IPS-NIHi7 (cell line): ENCODE measurements at regions not wholly inside any gene's neighbourhood (a gene's known extent, or its start where the extent isn't known, plus 50 kb on each side); places are given as distances from the start of the nearest gene placed in this dataset.
"Not testable (repeated sequence)": the region's sequence is repeated elsewhere in the genome, so short reads cannot be mapped to it uniquely, and the experiment has no call there.

Experiments
- DNase-seq: peaks from one replicate; pipeline ENCODE4 v3.0.0; 2012; ENCODE audit warnings: mixed read lengths; ENCODE audit errors: extremely low spot score

DNA sequence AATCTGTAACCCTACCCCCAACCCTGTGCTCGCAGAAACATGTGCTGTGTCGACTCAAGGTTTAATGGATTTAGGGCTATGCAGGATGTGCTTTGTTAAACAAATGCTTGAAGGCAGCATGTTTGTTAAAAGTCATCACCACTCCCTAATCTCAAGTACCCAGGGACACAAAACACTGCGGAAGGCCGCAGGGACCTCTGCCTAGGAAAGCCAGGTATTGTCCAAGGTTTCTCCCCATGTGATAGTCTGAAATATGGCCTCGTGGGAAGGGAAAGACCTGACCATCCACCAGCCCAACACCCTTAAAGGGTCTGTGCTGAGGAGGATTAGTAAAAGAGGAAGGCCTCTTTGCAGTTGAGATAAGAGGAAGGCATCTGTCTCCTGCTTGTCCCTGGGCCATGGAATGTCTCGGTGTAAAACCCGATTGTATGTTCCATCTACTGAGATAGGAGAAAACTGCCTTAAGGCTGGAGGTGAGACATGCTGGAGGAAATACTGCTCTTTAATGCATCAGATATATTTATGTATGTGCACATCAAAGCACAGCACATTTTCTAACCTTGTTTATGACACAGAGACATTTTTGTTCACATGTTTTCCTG is 94.4 kb downstream of the LSM3 start:
- not testable (repeated sequence) for DNase-seq

DNA sequence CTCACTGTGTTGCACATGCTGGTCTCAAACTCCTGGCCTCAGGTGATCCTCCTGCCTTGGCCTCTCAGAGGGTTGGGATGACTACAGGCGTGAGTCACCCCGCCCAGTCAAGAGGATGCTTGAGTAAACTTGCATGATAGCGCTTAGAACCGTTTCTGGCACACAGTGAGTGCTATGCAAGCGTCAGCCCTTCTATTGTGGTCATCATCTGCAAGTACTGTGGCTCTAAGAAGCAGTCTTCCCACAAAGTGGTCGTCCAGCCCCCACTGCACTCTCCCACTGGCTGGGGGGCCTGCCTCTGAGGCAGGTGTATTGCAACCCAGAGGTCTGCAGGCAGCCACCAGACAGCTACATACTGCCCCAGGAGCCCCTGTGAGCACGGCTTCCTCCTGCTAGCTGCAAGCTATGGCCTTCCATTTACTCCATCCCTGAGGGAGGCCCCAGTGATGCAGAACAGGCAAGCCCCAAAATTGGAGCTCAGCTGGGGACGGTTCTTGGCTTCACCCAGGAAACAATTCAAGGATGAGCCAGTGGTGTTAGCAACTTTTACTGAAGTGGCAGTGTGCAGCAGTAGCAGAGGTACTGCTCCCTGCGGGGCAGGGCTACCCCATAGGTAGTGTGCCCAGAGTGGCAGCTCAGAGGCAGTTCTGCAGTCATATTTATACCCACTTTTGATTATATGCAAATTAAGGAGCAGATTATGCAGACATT is 95.4 kb downstream of the LSM3 start:
- DNase-seq, result no peak

GRCh38 chr3:14274612-14274936 is 96.0 kb downstream of the LSM3 start:
- DNase-seq, result no peak

GRCh38 chr3:14274999-14275961 is 96.7 kb downstream of the LSM3 start:
- peak; percentile 66 for DNase-seq

DNA sequence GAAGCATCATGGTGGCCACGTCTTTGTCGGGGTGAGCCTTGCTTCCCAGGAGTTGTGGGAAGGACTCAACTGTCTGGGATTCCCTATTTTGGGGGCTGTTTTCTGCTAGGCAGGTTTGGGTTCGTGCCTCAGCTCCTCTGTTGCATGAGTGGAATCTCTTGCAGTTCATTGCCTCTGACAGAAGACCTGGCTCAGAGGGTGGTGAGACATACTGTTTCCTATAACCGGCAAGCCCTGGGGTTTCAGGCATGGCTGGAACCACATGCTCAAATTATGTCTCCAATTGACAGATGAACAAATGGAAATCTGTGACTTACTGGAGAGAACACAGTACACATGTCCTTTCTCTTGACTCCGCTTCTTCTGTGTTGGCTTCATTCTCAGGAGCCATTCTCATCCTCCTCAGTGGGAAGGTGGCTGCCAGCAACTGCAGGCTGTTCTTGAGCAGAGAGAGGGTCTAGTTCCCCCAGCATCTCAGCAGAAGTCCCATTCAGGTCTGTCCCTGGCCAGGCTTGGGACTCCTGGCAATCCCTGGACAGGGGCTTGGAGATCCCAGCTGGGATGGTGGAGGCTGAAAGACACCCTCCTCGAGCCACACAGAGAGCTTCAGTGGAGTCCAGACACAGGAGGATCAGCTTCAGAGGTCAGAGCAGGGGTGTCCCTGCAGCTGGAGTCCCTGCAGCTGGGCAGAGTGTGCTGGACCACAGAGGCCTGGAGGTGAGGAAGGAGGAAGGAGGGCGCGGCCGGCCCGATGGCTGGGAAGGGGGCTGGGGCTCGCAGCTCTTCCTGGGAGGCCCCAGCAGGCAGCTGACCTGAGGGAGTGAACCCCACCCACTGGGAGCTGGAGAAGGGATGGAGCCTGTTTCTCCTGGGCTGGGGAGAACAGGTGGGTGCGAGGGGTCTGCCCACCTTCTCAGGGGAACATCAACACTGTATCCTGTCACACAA is 97.6 kb downstream of the LSM3 start:
- no peak for DNase-seq

DNA sequence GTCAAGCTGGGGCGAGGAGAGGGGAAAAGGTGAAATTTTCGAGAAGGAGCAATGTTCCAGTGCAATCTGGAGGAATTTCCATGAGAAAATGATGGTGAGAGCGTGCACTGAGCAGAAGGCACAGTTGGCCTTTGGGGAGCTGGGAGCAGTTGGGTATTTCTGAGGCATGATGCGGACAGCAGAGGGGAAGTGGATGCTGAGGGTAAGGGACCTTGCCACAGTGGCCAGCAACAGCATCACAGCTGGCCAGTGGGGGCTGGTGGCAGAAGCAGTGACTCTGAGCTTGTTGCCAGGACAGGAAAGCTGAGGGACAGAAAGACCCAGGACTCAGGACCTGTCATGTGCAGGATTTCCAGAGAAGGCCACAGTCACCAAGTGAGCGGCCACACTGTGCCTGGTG is 98.9 kb downstream of the LSM3 start:
- no peak for DNase-seq

- DNase-seq, result no peak
Measured at GRCh38 chr3:14278265-14278798, 99.7 kb downstream of the LSM3 start.

DNA sequence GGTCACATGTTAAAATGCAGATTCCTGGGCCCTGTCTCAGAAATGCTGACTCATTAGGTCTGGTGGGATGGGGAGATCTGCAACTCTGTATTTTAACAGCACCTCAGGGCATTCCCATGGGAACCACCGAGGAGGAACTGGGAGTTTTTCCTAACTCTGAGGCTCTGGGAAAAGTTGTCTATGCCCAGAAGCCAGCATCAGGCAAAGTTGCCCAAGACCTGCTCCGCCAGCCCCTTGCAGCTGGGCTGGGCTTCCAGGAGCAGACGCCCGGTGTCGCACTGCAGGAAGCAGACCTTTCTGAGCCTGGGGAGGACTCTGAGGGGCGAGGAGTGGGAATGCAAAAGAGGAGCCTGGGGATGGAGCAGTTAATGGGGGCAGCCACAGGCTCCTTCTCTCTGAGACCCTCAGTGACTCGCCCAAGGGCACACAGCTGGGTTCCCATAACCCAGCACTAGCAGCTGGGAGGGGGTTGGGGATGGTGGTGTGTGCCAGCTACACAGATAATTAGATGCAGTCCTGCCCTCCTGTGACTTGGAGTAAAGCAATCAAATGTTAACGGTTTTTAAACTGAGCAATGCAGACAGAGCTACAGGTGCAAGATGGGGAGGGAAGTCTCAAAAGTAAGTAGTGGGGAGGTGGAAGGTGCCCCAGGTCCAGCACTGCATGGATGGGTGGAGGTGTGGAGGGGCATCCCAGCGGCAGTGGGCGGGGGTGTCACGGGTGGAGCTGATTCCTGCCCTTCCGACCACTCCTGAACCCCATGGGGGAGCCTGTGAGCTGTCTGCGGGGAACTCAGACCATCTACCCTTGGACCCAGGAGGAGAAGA is 100.4 kb downstream of the LSM3 start:
- peak; percentile 48 for DNase-seq

DNA sequence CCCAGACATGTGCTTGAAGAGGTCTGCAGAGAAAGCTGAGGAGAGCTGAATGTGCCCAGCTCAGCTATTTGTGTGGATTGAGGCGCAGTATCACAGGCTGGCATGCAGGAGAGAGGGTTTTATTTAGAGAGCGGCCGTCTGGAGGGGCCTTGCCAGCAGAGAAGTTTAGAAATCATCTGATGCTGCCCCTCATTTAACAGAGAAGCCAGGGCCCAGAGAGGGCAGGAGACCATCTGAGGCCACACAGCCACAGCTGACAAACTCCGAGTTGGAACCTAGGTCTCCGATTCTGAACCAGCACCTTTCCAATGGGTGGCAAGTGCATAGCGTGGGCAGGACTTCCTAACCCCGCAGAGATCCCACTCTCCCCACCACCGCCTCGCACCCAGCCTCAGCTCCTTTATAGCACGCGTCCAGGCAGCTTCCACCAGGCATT is 101.0 kb downstream of the LSM3 start:
- no peak for DNase-seq

DNA sequence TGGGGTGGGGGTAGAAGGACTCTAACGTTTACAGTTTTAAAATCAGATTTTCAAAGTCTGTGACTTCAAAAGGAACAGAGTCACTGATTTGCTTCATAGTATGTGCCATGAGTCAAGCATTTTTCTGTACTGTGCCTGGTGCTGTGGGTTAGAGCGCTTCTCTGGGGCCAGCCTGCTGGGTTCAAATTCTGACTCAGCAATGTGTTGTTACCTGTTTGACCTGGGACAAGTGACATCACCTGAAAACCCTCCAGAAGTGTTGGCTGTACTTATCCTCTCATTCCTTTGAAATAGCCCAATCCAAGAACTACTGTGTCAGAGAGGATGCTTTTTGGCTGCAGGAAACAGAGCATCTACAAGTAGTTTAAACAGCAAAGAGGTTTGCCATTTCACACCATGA is 101.7 kb downstream of the LSM3 start:
- no peak for DNase-seq

DNA sequence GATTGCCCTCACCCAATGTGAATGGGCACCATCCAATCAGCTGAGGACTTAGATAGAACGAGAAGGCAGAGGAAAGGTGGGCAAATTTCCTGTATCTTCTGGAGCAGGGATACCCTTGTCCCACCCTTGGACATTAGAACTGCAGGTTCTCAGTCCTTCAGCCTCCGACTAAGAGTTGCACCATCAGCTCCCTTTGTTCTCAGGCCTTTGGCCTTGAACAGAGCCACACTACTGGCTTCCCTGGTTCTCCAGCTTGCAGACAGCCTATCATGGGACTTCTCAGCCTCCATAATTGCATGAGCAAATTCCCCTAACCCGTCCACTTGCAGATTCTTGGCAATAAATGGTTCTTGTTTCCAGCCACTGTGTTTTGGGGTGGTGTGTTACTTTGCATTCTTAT is 102.4 kb downstream of the LSM3 start:
- DNase-seq, result no peak

DNA sequence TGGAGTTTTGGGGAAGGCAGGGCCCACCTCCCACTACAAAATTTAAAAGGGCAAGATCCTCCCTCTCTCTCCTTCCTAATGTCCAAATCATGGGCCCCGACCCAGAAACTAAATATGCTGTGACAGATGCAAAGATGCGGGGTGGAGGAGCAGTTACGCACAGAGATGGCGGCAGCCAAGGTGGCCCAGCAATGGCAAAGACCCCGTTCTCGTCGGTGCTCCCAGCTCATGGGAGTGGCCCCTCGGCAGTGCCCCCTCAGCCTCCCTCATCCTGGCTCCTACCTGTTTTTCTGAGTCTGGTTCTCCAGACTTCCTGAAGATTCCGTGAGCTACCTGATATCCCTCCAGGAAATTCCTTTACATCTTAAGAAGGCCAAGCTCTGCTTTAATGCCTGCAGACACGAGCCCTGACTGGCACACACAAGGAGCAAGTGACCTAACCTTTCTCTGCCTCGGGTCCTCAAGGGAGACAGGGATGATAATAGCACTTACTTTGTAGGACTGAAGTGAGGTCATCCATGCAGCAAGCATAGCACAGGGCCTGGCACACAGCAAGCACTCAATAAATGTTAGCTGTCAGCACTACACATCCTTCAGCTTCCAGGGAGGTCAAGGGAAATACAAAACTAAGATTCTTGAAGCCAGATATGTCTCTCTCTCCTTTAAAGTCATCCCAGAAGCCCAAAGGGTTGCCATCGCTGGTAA is 103.5 kb downstream of the LSM3 start:
- no peak for DNase-seq

GRCh38 chr3:14282706-14283075 is 104.1 kb downstream of the LSM3 start:
- no peak for DNase-seq

- no peak for DNase-seq
Measured at GRCh38 chr3:14283092-14283812, 104.6 kb downstream of the LSM3 start.

GRCh38 chr3:14283813-14284438 is 105.3 kb downstream of the LSM3 start:
- no peak for DNase-seq

DNA sequence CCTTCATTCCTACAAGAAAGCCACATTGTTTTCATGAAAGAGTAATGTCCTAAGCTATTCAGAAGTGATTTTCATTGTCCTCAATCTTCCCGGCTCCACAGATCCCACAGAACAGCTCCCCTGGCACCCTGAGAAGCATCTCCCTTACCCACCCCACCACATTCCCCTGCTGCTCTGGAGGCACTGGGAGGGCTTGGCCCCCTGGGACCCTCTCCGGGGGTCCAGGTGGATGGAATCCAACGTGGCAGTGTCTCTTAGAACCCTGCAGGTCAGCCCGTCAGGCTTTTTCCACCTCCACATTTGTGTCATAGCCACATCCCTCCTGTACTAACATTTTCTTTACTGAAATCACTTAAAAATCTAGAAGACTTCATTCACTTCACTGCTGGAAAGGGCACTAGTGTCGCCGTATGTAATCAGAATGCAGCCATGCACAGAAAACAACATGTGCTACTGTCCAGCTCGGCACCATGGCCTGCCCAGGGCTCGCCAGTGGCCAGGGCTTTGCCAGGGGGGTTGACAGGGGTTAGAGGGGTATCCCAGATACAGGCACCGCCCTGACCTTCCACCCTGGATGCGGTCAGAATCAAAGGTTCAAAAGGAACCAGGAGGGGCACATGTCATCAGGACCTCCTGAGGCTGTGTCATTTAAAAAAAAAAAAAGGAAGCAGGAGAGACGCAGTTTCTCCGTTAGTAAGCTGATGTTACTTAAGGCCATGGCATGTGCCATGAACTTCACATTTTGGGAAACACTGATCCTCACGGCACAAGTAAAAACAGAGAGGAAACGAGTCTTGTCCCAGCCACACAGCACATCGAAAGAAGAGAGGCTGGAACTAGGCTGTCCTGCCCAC is 106.3 kb downstream of the LSM3 start:
- DNase-seq, result no peak

- DNase-seq, result no peak
Measured at GRCh38 chr3:14285548-14285925, 106.9 kb downstream of the LSM3 start.
